ENCODE measurements at regions not wholly inside any gene's neighbourhood (a gene's known extent, or its start where the extent isn't known, plus 50 kb on each side); places are given as distances from the start of the nearest gene placed in this dataset.

GRCh38 chr15:88393719-88394519, 73.3 kb downstream of the MRPL46 start:
- H3K9me3 Mint-ChIP-seq: peaks cover 0 to 10% of the 10 kb centered on the region in 2 experiments; a peak in 4 of 5 replicates
- no peak for DNase-seq

More at GRCh38 chr15:88393719-88394519, 73.3 kb downstream of the MRPL46 start:
- Histone ChIP-seq H3K14ac (ENCODE audit: insufficient read depth, low read length) (no peak overlapping the region), H4K5ac (ENCODE audit: insufficient read length, low read depth, low read length) (no peak overlapping the region), H3K4me1 (ENCODE audit: insufficient read depth, low read length) (no peaks in the 10 kb centered on the region), H3K9me3 (ENCODE audit: control insufficient read depth, low read depth, low read length) (no peaks in the 10 kb centered on the region), H2BK20ac (ENCODE audit: low read depth, low read length, poor library complexity, severe bottlenecking) (no peak overlapping the region), H2BK15ac (ENCODE audit: low read depth, low read length) (no peak overlapping the region), H2AFZ (ENCODE audit: low read length) (no peak overlapping the region), H2AK5ac (ENCODE audit: insufficient read length, low read length) (no peak overlapping the region), H2BK5ac (ENCODE audit: insufficient read length, low read length) (no peak overlapping the region), H4K8ac (replicated peaks; ENCODE audit: insufficient read length, low read depth, low read length) (no peak overlapping the region), H4K91ac (ENCODE audit: insufficient read length, low read depth, low read length) (no peak overlapping the region), H3K79me2 (ENCODE audit: insufficient read depth, low read length) (no peaks in the 10 kb centered on the region), H3K23ac (ENCODE audit: insufficient read length, low read depth, low read length) (no peak overlapping the region), H3K27me3 (ENCODE audit: insufficient read depth, low read length) (no peaks in the 10 kb centered on the region), H3K56ac (ENCODE audit: insufficient read length, low read depth, low read length) (no peak overlapping the region), H3T11ph (ENCODE audit: low read length) (no peak overlapping the region), H3K27ac (ENCODE audit: insufficient read length, low read depth, low read length) (no peak overlapping the region), H2BK120ac (ENCODE audit: low read depth, low read length, poor library complexity, severe bottlenecking) (no peak overlapping the region), H3K23me2 (ENCODE audit: insufficient read length, low read depth, low read length, poor library complexity, severe bottlenecking) (no peaks in the 10 kb centered on the region), H2BK12ac (ENCODE audit: insufficient read length, low read depth, low read length) (no peak overlapping the region), H3K79me1 (ENCODE audit: insufficient read depth, low read depth, low read length, poor library complexity, severe bottlenecking) (no peaks in the 10 kb centered on the region), H3K18ac (ENCODE audit: insufficient read length, low read depth, low read length) (no peak overlapping the region), H4K20me1 (ENCODE audit: control insufficient read depth, insufficient read depth, insufficient read length) (no peaks in the 10 kb centered on the region), H3K4me2 (ENCODE audit: insufficient read depth, insufficient read length, low read length) (no peak overlapping the region), H3K4ac (ENCODE audit: low read depth, low read length) (no peak overlapping the region), H3K9ac (ENCODE audit: extremely low read depth, insufficient read length, low read length) (no peak overlapping the region)
- Mint-ChIP-seq H3K27me3 (ENCODE audit: low read depth) (peaks cover 19% of the 10 kb centered on the region), H3K36me3 (ENCODE audit: insufficient read depth in 1 of 3, low read depth in 3 of 3) (peaks cover 0 to 8% (median 2%) of the 10 kb centered on the region in 3 experiments; a peak in 2 of 7 replicates), H3K4me1 (peaks cover 10 to 15% of the 10 kb centered on the region in 2 experiments), H3K4me3 (no peak overlapping the region), H3K27ac (peak overlapping the region in 1 of 3 experiments; percentile 5; a peak in 1 of 7 replicates)
- TF ChIP-seq CTCF (conservative IDR thresholded peaks at IDR 0.05): no peak
- no CpG with 5 or more reads among the region's 6 CpGs for WGBS (ENCODE audit: extremely low coverage, insufficient read length, low lambda C conversion rate)

Measured in H9 (cell line).